Frontal cortex (tissue), 3 donors: ENCODE measurements at regions not wholly inside any gene's neighbourhood (a gene's known extent, or its start where the extent isn't known, plus 50 kb on each side); places are given as distances from the start of the nearest gene placed in this dataset.
"Not testable (repeated sequence)": the region's sequence is repeated elsewhere in the genome, so short reads cannot be mapped to it uniquely, and the experiment has no call there.

Experiments
- DNase-seq, 2 donors: peaks; one replicate each; pipeline ENCODE4 v3.0.0; 2012; ENCODE audit warnings: low spot score in 2 of 2
- FAIRE-seq: peaks from 2 replicates; lab custom pipeline; 2012; peaks lifted over from hg19 to GRCh38; lab: Jason Lieb, UNC
- donor health status: control.
- donor health status: control.
- donor health status: control.

DNA sequence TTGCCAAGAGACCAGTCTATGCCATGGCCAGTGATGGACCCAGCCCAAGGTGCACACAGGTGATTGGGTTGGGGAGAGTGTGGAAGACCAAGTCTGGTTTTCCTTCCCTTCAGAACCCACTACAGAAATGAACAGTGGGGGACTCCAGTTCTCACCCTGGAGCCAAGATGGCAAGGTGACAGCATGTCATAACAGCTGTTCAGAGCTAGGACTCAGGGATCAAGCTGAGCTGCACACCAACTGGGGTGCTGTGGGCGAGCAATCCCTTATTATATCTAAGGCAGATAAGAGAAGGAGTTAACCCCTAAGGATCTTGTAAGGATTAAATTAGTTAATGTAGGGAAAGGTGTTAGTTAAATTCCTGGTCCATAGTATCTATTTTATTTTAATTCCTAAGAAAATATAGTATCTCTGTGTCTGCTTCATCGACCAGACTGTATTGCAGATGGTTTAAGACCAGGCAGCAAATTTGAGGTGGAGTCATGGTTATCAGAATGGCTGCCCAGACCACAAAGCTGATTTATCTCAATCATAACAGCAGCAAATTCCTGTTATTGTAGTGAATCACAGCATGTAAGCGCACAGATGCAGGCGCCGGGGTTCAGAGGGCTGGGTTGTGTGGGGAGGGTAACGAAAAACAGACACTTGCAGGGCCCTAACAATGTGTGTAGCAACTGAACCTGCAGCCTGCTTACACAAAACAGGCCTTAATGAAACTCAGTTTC lies 208.7 kb upstream of the ZNF32 start:
- no peak for FAIRE-seq

GRCh38 chr10:43856299-43856698 lies 207.6 kb upstream of the ZNF32 start:
- DNase-seq (no peak), FAIRE-seq (no peak)

More for the DNA sequence above, 208.7 kb upstream of the ZNF32 start:
- no peak for DNase-seq

DNA sequence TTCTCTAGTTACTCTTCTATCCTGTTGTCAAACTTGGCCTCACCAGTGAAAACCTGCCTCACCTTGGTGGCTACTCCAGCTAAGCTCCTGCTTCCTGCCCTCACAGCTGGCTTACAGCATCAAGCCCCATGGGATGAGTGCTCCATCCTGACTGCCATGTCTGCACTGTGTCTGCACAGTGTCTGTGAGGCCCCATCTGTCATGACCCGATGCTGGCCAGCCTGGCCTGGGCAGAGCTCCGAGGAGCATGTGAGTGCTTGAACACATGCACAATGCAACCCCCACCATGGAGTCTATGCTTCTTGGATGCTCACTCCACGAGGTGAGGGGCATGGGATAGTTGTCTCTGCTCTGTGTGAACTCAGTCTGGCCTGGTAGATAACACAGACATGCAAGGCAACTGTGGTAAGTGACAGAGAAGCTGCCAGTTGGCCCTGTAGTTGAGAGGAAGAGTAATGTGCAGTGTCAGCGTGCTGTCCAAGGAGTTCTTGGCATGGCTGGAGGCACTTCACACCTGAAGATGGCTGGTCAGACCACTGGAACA lies 207.1 kb upstream of the ZNF32 start:
- no peak for FAIRE-seq
- DNase-seq: no peak

GRCh38 chr10:43854007-43854406 lies 205.3 kb upstream of the ZNF32 start:
- DNase-seq: no peak
- no peak for FAIRE-seq

DNA sequence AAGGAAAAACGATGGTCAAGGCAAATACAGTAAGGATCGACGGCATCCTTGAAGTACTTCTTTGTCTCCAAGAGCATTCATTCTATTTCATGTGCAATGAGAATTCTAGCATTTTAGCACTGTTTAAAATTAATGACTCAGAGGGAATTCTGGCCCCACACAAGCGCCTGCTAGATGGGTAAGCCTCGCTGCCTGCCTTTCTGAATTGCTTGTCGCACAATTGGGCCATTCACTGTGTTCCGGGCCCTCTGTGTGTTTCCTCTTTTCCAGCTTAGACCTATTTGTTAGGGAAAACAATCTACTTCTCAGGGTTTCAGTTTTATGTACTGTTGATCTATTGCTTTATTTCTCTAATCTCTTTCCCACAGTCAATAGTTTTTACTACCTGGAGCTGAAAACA lies 204.7 kb upstream of the ZNF32 start:
- no peak for FAIRE-seq
- no peak for DNase-seq

GRCh38 chr10:43852644-43853214 lies 204.0 kb upstream of the ZNF32 start:
- DNase-seq (no peak), FAIRE-seq (no peak)

DNA sequence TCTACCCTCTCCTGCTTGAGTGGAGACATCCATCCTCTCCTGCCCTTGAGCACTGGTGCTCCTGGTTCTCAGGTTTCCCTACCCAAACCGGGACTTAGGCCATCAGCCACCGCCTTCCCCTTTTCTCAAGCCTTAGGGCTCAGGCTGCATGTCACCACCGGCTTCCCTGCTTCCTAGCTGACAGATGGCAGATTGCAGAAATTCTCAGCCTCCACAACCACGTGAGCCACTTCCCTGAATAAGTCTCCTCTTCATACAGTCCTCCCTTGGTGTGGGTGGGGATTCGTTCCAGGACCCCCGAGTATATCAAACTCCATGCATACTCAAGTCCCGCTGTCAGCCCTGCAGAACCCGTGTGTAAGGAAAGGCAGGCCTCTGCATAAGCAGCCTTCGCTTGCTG lies 203.5 kb upstream of the ZNF32 start:
- no peak for FAIRE-seq
- no peak for DNase-seq

GRCh38 chr10:43851030-43851429 lies 202.3 kb upstream of the ZNF32 start:
- no peak for DNase-seq
- FAIRE-seq: no peak

DNA sequence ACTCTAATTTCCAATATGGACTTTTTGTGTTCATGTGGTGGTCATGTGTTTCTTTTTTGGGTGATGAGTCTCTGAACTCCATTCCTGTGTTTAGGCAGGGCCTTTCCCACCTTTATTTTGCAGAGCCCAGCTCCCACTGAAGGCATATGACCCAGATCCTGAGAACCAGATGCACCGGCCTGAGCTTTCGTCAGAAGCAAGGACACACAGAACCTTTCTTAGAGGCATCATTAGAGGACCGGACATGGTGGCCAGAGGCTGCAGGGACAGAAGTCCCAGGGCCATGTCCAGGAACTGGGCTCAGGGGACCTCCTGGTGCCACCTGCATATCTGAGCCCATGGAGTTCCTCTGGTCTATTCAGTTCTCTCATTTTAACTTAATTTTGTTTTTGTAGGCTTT lies 200.9 kb upstream of the ZNF32 start:
- FAIRE-seq (no peak), DNase-seq (no peak)

- DNase-seq (no peak), FAIRE-seq (no peak)
Observed at GRCh38 chr10:43846968-43847367, 198.3 kb upstream of the ZNF32 start.

DNA sequence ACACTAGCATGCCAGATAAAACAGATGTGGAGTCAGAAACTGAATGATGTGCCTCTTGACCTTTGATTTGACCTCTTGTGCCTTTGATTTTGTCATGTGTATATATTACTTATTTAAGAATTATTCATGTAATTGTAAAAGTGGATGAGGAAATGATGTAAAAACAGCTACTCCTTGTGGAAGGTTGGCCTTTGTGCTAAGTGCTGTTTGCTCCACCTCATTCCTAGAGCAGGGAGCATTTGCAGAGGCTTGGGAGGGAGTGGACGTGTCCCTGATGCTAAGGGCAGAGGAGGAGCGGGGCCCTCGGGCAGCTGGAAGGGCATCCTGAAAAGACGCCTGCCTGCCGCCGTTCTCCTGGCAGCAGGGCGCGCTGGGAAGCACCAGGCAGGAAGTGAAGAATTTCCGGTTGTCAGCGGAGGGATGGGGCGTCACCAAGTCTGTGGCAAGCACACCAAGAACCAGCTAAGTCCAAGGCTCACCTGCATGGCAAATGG lies 197.6 kb upstream of the ZNF32 start:
- no peak for FAIRE-seq
- no peak for DNase-seq

DNA sequence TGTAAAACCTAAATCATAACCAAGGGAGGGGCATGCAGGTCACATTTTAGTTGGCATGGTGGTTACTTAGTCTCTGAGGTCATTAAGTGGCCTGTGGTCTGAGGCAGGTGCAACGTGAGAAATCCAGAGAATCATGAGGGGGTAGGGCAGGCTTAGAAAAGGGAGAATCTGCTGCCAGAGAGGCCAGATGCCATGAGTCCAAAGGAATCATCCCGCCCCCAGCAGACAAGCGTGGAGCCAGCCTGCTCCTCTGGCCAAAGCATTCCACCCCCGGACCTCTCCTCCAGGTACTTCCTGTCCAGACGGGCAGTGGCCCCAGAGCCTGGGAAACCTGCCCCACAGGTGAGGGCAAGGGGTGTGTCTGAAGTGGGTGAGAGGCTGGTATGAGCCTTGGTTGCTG lies 196.4 kb upstream of the ZNF32 start:
- no peak for FAIRE-seq

GRCh38 chr10:43844221-43844620 lies 195.5 kb upstream of the ZNF32 start:
- DNase-seq (no peak), FAIRE-seq (no peak)

More for the DNA sequence above, 196.4 kb upstream of the ZNF32 start:
- no peak for DNase-seq

GRCh38 chr10:43843321-43844101 lies 194.8 kb upstream of the ZNF32 start:
- FAIRE-seq (no peak), DNase-seq (no peak)

GRCh38 chr10:43842496-43842895 lies 193.8 kb upstream of the ZNF32 start:
- no peak for FAIRE-seq
- no peak for DNase-seq

GRCh38 chr10:43842072-43842471 lies 193.4 kb upstream of the ZNF32 start:
- FAIRE-seq (no peak), DNase-seq (no peak)

DNA sequence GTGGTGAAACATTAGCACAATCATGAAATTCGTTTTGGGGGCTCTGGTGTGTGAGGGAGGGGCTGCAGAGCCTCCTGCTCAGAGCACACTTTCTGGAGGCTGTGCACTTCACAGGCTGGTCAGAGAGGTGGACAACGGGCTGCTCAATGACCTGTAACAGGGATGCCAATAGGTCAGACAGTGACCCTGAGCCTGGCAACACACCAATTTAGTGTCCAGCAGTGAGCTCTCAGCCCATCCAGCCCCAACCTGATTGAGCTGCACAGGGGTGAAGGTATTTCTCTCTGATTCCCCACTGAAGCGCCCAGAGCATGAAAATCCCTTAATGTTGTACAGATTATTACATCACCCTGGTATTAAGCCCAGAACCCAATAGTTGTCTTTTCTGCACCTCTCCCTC lies 191.3 kb upstream of the ZNF32 start:
- no peak for DNase-seq
- no peak for FAIRE-seq

- not testable (repeated sequence) for DNase-seq, FAIRE-seq
Observed at GRCh38 chr10:43834751-43835150, 186.1 kb upstream of the ZNF32 start.

DNA sequence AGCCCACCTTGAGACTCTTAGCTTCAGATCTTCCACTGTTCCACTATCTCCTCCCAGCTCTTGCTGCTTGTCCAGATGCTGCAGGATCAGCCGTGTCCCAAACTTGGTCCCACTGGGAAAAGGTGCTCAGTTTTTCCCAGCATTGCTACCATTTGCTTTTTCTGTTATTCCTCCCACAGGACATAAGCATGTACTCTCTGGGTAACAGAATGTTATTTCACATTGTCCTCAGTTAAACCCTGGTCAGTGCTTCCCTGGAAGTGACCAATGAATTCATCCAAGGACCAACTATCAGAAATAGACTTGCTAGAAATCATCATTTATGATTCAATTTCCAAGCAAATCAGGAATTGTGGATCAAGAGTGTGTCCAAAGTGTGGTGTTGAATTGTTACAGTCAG lies 179.2 kb upstream of the ZNF32 start:
- DNase-seq (no peak), FAIRE-seq (no peak)

- FAIRE-seq: no peak
- no peak for DNase-seq
Observed at GRCh38 chr10:43825984-43826383, 177.3 kb upstream of the ZNF32 start.

- FAIRE-seq (no peak), DNase-seq (no peak)
Observed at GRCh38 chr10:43825421-43825820, 176.7 kb upstream of the ZNF32 start.
